SK-N-MC (cell line): ENCODE measurements at regions not wholly inside any gene's neighbourhood (a gene's known extent, or its start where the extent isn't known, plus 50 kb on each side); places are given as distances from the start of the nearest gene placed in this dataset.

Experiments
- EZH2 ChIP-seq: fragments of 200-600 bp; sonication (generic); IDR thresholded peaks from one replicate; pipeline ENCODE4 v1.6.1; 2017; ENCODE audit warnings: antibody characterized with exemption
- FOXP2 ChIP-seq: optimal IDR thresholded peaks from 2 replicates; pipeline ENCODE3; 2011; ENCODE audit warnings: mild to moderate bottlenecking, moderate library complexity; ENCODE audit not compliant: insufficient read depth; ENCODE audit errors: extremely low read length, control extremely low read depth
- POLR2AphosphoS5 ChIP-seq: IDR thresholded peaks from 2 replicates; pipeline ENCODE4 v1.6.1; 2012; ENCODE audit warnings: mild to moderate bottlenecking, low read depth, low read length, borderline replicate concordance

GRCh38 chr2:144152817-144153271 is 367.1 kb downstream of the ZEB2 start:
- no peak for TF ChIP-seq EZH2
- no peak for TF ChIP-seq POLR2AphosphoS5
- TF ChIP-seq FOXP2, result no peak
